ENCODE measurements at regions not wholly inside any gene's neighbourhood (a gene's known extent, or its start where the extent isn't known, plus 50 kb on each side); places are given as distances from the start of the nearest gene placed in this dataset.

DNA sequence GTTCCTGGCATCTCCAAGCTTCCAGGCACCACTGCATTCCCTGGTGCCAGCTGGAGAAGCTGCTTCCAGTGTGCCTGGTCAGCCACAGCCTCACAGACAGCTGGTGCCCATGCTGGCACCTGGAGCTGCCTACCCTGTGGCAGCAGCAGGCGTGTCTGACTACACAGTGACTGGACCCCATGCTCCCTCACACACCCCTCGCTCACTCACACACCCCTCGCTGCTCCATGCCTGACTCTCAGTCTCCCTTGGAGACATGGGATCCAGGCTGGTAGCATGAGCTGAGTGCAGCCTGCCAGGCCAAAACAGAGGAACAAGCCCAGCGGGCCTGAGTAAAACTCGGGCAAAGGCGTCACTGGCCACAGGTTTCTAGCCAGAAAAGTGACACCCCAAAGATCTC, 59.1 kb upstream of the SMIM36 start:
- H3K27ac Mint-ChIP-seq (ENCODE audit: low read depth, unreplicated experiment) = no peak overlapping the region

DNA sequence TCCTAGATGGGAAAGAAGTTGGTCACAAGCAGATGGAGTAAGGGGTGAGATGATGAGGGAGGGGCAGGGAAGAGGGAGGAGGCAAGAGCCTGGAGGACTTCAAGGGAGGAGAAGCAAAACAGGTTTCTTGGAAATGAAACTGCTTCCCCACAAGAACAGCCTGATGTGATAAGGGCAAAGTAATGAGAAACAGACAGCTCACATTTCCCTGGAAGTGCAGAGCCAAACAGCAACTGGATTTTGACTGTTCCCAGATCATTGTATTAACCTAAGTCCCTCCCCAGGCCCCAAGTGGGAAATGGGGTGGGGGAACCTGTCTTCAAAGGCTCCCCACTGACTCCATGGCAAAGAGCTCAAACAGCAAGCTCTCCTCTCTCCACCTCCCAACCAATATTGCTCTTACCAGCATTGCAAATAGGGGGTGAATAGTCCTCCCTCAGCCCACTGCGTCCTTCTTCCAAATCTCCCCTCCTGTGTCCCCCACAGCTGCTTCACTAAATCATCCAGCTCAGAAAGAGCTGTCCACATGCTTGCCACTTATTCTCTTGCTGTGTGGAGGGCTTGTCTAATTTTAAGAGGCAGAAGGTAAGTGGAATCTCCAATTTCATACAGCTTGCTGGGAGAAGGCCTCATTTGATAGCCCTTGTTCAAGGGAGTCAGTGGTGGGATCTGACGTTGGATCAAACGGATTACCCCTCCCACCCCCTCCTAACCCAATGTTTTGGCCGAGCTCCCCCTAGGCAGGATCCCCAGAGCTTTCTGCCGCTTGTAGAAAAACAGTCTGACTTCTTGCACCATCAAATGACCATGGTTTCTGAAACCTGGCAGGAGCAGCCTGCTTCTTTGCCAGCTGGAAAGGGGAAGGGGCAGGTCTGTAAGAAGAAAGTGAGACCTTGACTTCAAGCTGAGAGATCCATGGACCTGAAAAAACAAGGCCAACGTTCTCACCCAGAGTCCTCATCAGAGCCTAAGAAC, 56.3 kb upstream of the SMIM36 start:
- H3K27me3 Mint-ChIP-seq (ENCODE audit: insufficient read depth, unreplicated experiment) = no peaks in the 10 kb centered on the region
- no peak for DNase-seq (ENCODE audit: unreplicated experiment)
- intact Hi-C loops (cut with micrococcal nuclease) = no loop called here
- ChIA-PET CTCF (interaction anchor here (0.6 kb wide), 1 partner anchor 51 kb away, joined by 3 read pairs; no protein-coding TSS in a partner anchor), POLR2A (no interaction called here)
- TF ChIP-seq, protein P1, sequence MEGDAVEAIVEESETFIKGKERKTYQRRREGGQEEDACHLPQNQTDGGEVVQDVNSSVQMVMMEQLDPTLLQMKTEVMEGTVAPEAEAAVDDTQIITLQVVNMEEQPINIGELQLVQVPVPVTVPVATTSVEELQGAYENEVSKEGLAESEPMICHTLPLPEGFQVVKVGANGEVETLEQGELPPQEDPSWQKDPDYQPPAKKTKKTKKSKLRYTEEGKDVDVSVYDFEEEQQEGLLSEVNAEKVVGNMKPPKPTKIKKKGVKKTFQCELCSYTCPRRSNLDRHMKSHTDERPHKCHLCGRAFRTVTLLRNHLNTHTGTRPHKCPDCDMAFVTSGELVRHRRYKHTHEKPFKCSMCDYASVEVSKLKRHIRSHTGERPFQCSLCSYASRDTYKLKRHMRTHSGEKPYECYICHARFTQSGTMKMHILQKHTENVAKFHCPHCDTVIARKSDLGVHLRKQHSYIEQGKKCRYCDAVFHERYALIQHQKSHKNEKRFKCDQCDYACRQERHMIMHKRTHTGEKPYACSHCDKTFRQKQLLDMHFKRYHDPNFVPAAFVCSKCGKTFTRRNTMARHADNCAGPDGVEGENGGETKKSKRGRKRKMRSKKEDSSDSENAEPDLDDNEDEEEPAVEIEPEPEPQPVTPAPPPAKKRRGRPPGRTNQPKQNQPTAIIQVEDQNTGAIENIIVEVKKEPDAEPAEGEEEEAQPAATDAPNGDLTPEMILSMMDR (IDR thresholded peaks at IDR 0.05; ENCODE audit: unreplicated experiment) = no peak
- H3K9me3 Mint-ChIP-seq (ENCODE audit: unreplicated experiment) = no peaks in the 10 kb centered on the region
- no peak overlapping the region for H3K4me3 Mint-ChIP-seq (ENCODE audit: unreplicated experiment)
- H3K27ac Mint-ChIP-seq (ENCODE audit: low read depth, unreplicated experiment) = no peak overlapping the region
- H3K4me1 Mint-ChIP-seq (ENCODE audit: insufficient read depth, unreplicated experiment) = peaks cover 5% of the 10 kb centered on the region
- no peaks in the 10 kb centered on the region for H3K36me3 Mint-ChIP-seq (ENCODE audit: insufficient read depth, unreplicated experiment)
- BruUV-seq (replicated peaks) = no TSS peak

More for the DNA sequence above, 59.1 kb upstream of the SMIM36 start:
- Mint-ChIP-seq H3K36me3 (ENCODE audit: insufficient read depth, unreplicated experiment) (no peaks in the 10 kb centered on the region), H3K27me3 (ENCODE audit: insufficient read depth, unreplicated experiment) (no peaks in the 10 kb centered on the region), H3K4me1 (ENCODE audit: insufficient read depth, unreplicated experiment) (peaks cover 5% of the 10 kb centered on the region), H3K9me3 (ENCODE audit: unreplicated experiment) (no peaks in the 10 kb centered on the region), H3K4me3 (ENCODE audit: unreplicated experiment) (no peak overlapping the region)
- TF ChIP-seq, protein P1 (IDR thresholded peaks at IDR 0.05; ENCODE audit: unreplicated experiment) = no peak
- intact Hi-C loops (cut with micrococcal nuclease) = no loop called here
- ChIA-PET CTCF (interaction anchor here (0.6 to 1.6 kb wide), 6 partner anchors 12 to 199 kb away, joined by 3 to 7 read pairs (median 4); no protein-coding TSS in a partner anchor), POLR2A (no interaction called here)
- BruUV-seq (replicated peaks) = no TSS peak
- no peak for DNase-seq (ENCODE audit: unreplicated experiment)

DNA sequence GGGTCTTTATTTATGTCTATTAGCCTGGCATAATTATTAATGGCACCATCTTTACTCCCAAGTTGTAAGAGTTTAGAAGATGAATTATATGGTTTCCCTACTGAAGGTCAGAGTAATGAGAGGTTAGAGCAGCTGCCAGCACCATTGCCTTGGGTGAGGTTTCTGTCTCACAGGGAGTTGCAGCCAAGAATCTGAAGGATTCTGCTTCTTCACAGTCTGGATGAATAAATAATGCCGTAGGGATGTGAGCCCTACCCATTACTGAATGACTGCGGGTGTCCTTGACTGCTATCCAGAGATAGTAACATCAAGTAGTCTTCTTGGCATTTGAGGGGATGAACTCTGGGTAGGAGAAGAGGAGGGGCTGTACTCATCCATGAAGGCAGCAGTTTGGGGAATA, 52.8 kb upstream of the SMIM36 start:
- H3K36me3 Mint-ChIP-seq (ENCODE audit: insufficient read depth, unreplicated experiment) = no peaks in the 10 kb centered on the region
- CTCF ChIA-PET = no interaction called here
- H3K9me3 Mint-ChIP-seq (ENCODE audit: unreplicated experiment) = no peaks in the 10 kb centered on the region
- intact Hi-C loops (cut with micrococcal nuclease) = no loop called here
- TF ChIP-seq, protein P1 (IDR thresholded peaks at IDR 0.05; ENCODE audit: unreplicated experiment) = no peak
- H3K27ac Mint-ChIP-seq (ENCODE audit: low read depth, unreplicated experiment) = no peak overlapping the region
- DNase-seq (ENCODE audit: unreplicated experiment) = no peak
- H3K27me3 Mint-ChIP-seq (ENCODE audit: insufficient read depth, unreplicated experiment) = no peaks in the 10 kb centered on the region
- no TSS peak for BruUV-seq (replicated peaks)
- H3K4me3 Mint-ChIP-seq (ENCODE audit: unreplicated experiment) = no peak overlapping the region
- POLR2A ChIA-PET = no interaction called here
- no peaks in the 10 kb centered on the region for H3K4me1 Mint-ChIP-seq (ENCODE audit: insufficient read depth, unreplicated experiment)

DNA sequence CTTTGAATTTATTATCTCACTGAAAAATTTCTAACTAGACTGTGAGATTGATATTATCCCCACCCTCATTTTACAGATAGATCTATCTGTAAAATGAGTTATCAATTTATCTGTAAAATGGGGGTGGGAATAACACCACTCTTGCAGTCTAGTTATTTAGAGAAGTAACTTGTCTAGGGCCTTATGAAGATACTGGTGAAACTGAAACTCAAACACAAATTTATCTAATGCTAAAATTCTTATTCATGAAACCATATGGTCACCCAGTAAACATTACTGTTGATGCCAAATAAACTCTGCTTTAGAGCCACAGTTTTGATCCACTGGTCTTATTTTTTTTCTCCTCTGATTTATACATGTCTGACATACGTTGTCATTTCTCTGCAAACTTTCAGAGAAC, 52.1 kb upstream of the SMIM36 start:
- DNase-seq (ENCODE audit: unreplicated experiment) = no peak
- no TSS peak for BruUV-seq (replicated peaks)
- intact Hi-C loops (cut with micrococcal nuclease) = no loop called here
- no peaks in the 10 kb centered on the region for H3K36me3 Mint-ChIP-seq (ENCODE audit: insufficient read depth, unreplicated experiment)
- no peaks in the 10 kb centered on the region for H3K9me3 Mint-ChIP-seq (ENCODE audit: unreplicated experiment)
- H3K27me3 Mint-ChIP-seq (ENCODE audit: insufficient read depth, unreplicated experiment) = no peaks in the 10 kb centered on the region
- H3K4me3 Mint-ChIP-seq (ENCODE audit: unreplicated experiment) = no peak overlapping the region
- no peaks in the 10 kb centered on the region for H3K4me1 Mint-ChIP-seq (ENCODE audit: insufficient read depth, unreplicated experiment)
- TF ChIP-seq, protein P1 (IDR thresholded peaks at IDR 0.05; ENCODE audit: unreplicated experiment) = no peak
- H3K27ac Mint-ChIP-seq (ENCODE audit: low read depth, unreplicated experiment) = no peak overlapping the region
- CTCF ChIA-PET = no interaction called here
- POLR2A ChIA-PET = interaction anchor here (1.2 kb wide), 1 partner anchor 14 kb away, joined by 3 read pairs; no protein-coding TSS in a partner anchor
